ENCODE measurements at regions not wholly inside any gene's neighbourhood (a gene's known extent, or its start where the extent isn't known, plus 50 kb on each side); places are given as distances from the start of the nearest gene placed in this dataset.

DNA sequence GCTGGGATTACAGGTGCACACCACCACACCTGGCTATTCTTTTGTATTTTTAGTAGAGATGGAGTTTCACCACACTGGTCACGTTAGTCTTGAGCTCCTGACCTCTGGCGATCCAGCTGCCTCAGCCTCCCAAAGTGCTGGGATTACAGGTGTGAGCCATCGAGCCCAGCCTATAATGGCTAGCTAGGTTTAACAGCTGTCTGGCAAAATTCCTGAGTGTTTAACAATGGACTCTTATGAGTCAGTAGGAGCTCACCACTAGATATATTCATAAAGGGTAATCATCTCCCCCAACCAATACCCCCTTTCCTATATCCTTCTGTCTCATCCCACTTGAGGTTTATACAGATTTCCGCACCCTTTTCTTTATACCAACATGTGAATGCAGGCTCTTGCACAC is 91.5 kb upstream of the CDH13 start:
- DNase-seq: no peak
- WGBS, 2 donors: 61 to 81% methylated on average over 4 of the region's 4 CpGs

DNA sequence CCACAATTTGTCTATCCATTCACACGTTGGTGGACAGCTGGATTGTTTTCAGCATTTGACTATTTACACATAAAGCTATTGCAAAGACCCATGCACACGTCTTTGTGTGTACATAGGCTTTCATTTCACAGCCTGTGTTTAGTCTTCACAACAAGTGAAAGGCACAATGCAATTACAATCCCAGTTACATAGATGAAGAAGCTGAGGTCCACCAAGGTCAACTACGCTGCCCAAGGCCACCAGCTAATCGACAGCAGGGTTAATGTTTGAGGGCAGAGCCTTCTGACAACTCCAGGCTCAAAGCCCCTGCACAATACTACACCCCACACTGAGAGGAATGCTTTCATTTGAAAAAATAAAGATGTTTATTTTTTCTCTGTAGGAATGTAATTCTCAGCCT is 93.6 kb upstream of the CDH13 start:
- no peaks in the 10 kb centered on the region for H3K4me1 ChIP-seq
- TF ChIP-seq EP300 (IDR thresholded peaks at IDR 0.05): no peak
- TF ChIP-seq, protein P1, sequence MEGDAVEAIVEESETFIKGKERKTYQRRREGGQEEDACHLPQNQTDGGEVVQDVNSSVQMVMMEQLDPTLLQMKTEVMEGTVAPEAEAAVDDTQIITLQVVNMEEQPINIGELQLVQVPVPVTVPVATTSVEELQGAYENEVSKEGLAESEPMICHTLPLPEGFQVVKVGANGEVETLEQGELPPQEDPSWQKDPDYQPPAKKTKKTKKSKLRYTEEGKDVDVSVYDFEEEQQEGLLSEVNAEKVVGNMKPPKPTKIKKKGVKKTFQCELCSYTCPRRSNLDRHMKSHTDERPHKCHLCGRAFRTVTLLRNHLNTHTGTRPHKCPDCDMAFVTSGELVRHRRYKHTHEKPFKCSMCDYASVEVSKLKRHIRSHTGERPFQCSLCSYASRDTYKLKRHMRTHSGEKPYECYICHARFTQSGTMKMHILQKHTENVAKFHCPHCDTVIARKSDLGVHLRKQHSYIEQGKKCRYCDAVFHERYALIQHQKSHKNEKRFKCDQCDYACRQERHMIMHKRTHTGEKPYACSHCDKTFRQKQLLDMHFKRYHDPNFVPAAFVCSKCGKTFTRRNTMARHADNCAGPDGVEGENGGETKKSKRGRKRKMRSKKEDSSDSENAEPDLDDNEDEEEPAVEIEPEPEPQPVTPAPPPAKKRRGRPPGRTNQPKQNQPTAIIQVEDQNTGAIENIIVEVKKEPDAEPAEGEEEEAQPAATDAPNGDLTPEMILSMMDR (IDR thresholded peaks at IDR 0.05): no peak
- no peak for TF ChIP-seq POLR2AphosphoS5 (IDR thresholded peaks at IDR 0.05)
- TF ChIP-seq POLR2A (IDR thresholded peaks at IDR 0.05): no peak

More for the DNA sequence above, 91.5 kb upstream of the CDH13 start:
- Histone ChIP-seq H3K4me1 (no peaks in the 10 kb centered on the region), H3K9me3 (peaks cover 0 to 3% (median 0%) of the 10 kb centered on the region in 4 donors), H3K4me3 (no peak overlapping the region), H3K27me3 (no peaks in the 10 kb centered on the region), H3K27ac (no peak overlapping the region), H3K36me3 (no peaks in the 10 kb centered on the region)
- intact Hi-C loops (cut with DNase I): no loop called here
- TF ChIP-seq POLR2AphosphoS5 (IDR thresholded peaks at IDR 0.05) (no peak), EP300 (IDR thresholded peaks at IDR 0.05) (no peak), POLR2A (IDR thresholded peaks at IDR 0.05) (no peak)
- TF ChIP-seq, protein P1 (IDR thresholded peaks at IDR 0.05): no peak

DNA sequence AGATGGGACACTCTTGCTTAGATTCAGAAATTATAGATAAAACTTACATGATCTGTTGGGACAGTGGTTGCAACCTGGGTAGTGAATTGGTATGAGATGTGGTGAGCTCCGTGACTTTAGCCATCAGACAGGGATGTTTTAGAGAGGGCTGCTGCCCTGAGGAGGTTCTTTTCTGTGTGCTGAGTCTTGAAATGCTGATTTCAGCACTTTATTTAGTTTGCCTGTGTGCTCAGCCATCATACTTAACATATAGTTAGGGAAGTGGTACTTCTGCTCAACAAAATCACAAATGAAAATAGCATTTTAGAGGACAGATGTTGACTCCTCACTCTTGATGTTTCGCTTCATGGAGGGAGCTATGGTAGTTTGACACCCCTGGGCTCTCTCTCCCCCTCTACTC is 95.9 kb upstream of the CDH13 start:
- TF ChIP-seq EP300 (IDR thresholded peaks at IDR 0.05): no peak
- Histone ChIP-seq H3K4me3 (no peak overlapping the region), H3K27ac (no peak overlapping the region), H3K36me3 (no peaks in the 10 kb centered on the region), H3K9me3 (no peaks in the 10 kb centered on the region), H3K27me3 (no peaks in the 10 kb centered on the region), H3K4me1 (no peaks in the 10 kb centered on the region)
- WGBS, 2 donors: 76 to 82% methylated on average over 2 of the region's 2 CpGs
- intact Hi-C loops (cut with DNase I): no loop called here
- no peak for DNase-seq

More for the DNA sequence above, 93.6 kb upstream of the CDH13 start:
- 27 to 44% methylated on average over 4 of the region's 4 CpGs for WGBS, 2 donors
- Histone ChIP-seq H3K27ac (no peak overlapping the region), H3K4me3 (no peak overlapping the region), H3K36me3 (no peaks in the 10 kb centered on the region), H3K27me3 (no peaks in the 10 kb centered on the region), H3K9me3 (peaks cover 0 to 3% (median 0%) of the 10 kb centered on the region in 4 donors)
- intact Hi-C loops (cut with DNase I): no loop called here
- DNase-seq: no peak

DNA sequence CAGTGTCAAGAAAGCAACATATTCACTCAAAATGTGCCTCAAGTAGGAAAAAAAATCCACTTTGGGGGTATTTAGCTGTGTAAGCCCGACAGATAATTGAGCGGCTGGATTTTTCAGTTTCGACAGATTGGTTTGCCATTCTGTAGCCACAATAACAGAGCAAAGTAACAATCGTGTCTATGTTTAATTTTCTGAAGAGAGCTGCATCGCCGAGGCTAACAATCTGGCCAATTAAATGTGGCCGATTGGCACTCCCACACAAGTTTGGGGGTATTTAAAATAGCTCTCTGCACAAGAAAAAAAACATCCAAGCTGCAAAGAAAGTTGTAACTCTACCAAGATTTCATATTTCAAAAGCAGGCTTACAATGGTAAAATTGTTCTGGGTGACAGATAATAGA is 99.7 kb upstream of the CDH13 start:
- peaks cover 0 to 3% (median 0%) of the 10 kb centered on the region in 4 donors for H3K9me3 ChIP-seq
- WGBS, 2 donors: 86 to 92% methylated on average over 7 of the region's 7 CpGs
- intact Hi-C loops (cut with DNase I): no loop called here
- no peak for TF ChIP-seq POLR2A (IDR thresholded peaks at IDR 0.05)
- TF ChIP-seq POLR2AphosphoS5 (IDR thresholded peaks at IDR 0.05): no peak
- no peak for TF ChIP-seq EP300 (IDR thresholded peaks at IDR 0.05)
- TF ChIP-seq, protein P1 (IDR thresholded peaks at IDR 0.05): no peak
- no peak overlapping the region for H3K27ac ChIP-seq
- no peaks in the 10 kb centered on the region for H3K27me3 ChIP-seq
- no peaks in the 10 kb centered on the region for H3K36me3 ChIP-seq
- no peak for DNase-seq
- H3K4me1 ChIP-seq: no peaks in the 10 kb centered on the region
- no peak overlapping the region for H3K4me3 ChIP-seq

DNA sequence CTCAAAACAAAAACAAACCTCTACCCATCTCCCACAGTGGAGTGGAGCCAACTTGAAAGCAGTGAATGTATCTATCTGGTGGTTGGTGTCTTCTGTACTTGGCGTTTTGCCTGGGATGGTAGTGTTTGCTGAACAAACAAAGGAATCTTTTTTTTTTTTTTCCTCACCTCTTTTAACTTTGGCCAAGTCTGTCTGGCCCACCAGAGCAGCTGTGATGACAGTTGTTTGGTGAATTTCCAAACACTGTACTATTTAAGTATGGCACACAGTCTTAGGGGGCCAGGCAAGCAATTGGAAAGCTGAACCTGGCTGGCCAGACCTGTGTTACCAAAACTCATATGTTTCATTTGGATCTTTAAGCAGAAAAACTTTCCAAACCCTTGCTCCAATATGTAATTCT is 101.8 kb upstream of the CDH13 start:
- Histone ChIP-seq H3K27ac (no peak overlapping the region), H3K27me3 (no peaks in the 10 kb centered on the region), H3K36me3 (no peaks in the 10 kb centered on the region), H3K4me3 (no peak overlapping the region), H3K4me1 (no peaks in the 10 kb centered on the region), H3K9me3 (peaks cover 0 to 3% (median 0%) of the 10 kb centered on the region in 4 donors)
- 16 to 61% methylated on average over 1 of the region's 1 CpG for WGBS, 2 donors
- intact Hi-C loops (cut with DNase I): no loop called here
- DNase-seq: no peak
- TF ChIP-seq POLR2A (IDR thresholded peaks at IDR 0.05) (no peak), EP300 (IDR thresholded peaks at IDR 0.05) (no peak), POLR2AphosphoS5 (IDR thresholded peaks at IDR 0.05) (no peak)
- TF ChIP-seq, protein P1 (IDR thresholded peaks at IDR 0.05): no peak

All from sigmoid colon (tissue), 6 donors.